OCI-LY3 (cell line): ENCODE measurements at regions not wholly inside any gene's neighbourhood (a gene's known extent, or its start where the extent isn't known, plus 50 kb on each side); places are given as distances from the start of the nearest gene placed in this dataset.

Experiments
- H2AFZ ChIP-seq: fragments of 200-600, 300-600 bp; shearing (Covaris generic); 2 replicates; pipeline ENCODE4 v1.6.0; 2014; ENCODE audit warnings: antibody characterized with exemption, low read depth, low read length
- H3K27ac ChIP-seq: fragments of 200-600, 300-600 bp; sonication (generic); 2 replicates; pipeline ENCODE4 v1.5.1; 2014; ENCODE audit warnings: mild to moderate bottlenecking, low read length, moderate library complexity, mixed read lengths
- H3K27me3 ChIP-seq: fragments of 200-600, 300-600 bp; sonication (generic); 2 replicates; pipeline ENCODE4 v1.6.1; 2014; ENCODE audit warnings: low read depth, low read length, mixed read lengths
- H3K36me3 ChIP-seq: fragments of 200-600, 300-600 bp; sonication (generic); replicated peaks from 2 replicates; pipeline ENCODE3; 2014; ENCODE audit warnings: low read depth, low read length, mixed read lengths
- H3K4me1 ChIP-seq: fragments of 300-600, 200-600 bp; sonication (generic); 2 replicates; pipeline ENCODE4 v1.6.1; 2014; ENCODE audit warnings: low read length, mixed read lengths
- H3K4me2 ChIP-seq: fragments of 200-600, 300-600 bp; sonication (generic); 2 replicates; pipeline ENCODE4 v1.6.1; 2014; ENCODE audit warnings: low read length, mixed read lengths
- H3K4me3 ChIP-seq: fragments of 300-600, 200-600 bp; sonication (generic); 2 replicates; pipeline ENCODE4 v1.5.1; 2014; ENCODE audit warnings: antibody characterized with exemption, mild to moderate bottlenecking, low read length, moderate library complexity
- H3K79me2 ChIP-seq: fragments of 300-600, 200-600 bp; shearing (Covaris generic); 2 replicates; pipeline ENCODE4 v1.6.1; 2014; ENCODE audit warnings: mild to moderate bottlenecking, low read length, mixed read lengths
- H3K9ac ChIP-seq: fragments of 300-600, 200-600 bp; shearing (Covaris generic); 2 replicates; pipeline ENCODE4 v1.6.0; 2014; ENCODE audit warnings: mild to moderate bottlenecking, low read length, moderate library complexity
- H3K9me3 ChIP-seq: fragments of 200-600, 300-600 bp; shearing (Covaris generic); 2 replicates; pipeline ENCODE4 v1.6.1; 2014; ENCODE audit warnings: low read length, mixed read lengths; ENCODE audit not compliant: insufficient read depth
- H4K20me1 ChIP-seq: fragments of 200-600, 300-600 bp; sonication (generic); 2 replicates; pipeline ENCODE4 v1.6.1; 2016; ENCODE audit warnings: low read length, mixed read lengths; ENCODE audit not compliant: insufficient read depth
- CTCF ChIP-seq: fragments of 200-600, 300-600 bp; sonication (generic); IDR thresholded peaks from 2 replicates; pipeline ENCODE4 v1.5.1; 2014; ENCODE audit warnings: antibody characterized with exemption, low read length, low read depth
- EZH2phosphoT487 ChIP-seq: fragments of 200-600 bp; shearing (Covaris generic); IDR thresholded peaks from 2 replicates; pipeline ENCODE4 v1.6.1; 2018; ENCODE audit warnings: antibody characterized with exemption, mixed run types, low read depth

GRCh38 chr6:54680531-54680930 lies 166.0 kb upstream of the FAM83B start:
- Histone ChIP-seq H3K79me2 (no peaks in the 10 kb centered on the region), H4K20me1 (no peaks in the 10 kb centered on the region), H3K4me3 (no peak overlapping the region), H3K4me1 (no peaks in the 10 kb centered on the region), H3K9ac (no peak overlapping the region), H3K4me2 (no peak overlapping the region), H3K36me3 (no peaks in the 10 kb centered on the region), H3K9me3 (no peaks in the 10 kb centered on the region), H3K27ac (no peak overlapping the region), H2AFZ (no peak overlapping the region), H3K27me3 (no peaks in the 10 kb centered on the region)
- TF ChIP-seq CTCF = no peak
- TF ChIP-seq EZH2phosphoT487 = no peak

DNA sequence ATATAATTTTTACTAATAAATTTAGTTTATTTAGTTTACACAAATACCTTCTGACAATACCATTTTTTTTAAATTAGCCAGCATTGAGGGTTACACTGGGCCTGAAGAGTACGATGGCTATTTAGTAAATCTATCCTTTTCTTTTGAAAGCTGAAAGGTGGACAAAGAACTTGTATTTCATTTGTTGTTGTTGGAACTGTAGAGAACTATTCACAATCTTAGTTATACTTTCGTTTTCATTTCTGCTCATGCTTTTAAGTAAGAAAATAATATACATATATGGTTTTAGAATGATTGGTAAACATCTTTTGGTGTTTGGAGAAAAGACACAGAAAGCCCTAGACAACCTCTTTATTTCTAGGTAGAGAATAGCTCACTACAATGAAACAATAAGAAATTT lies 165.3 kb upstream of the FAM83B start:
- Histone ChIP-seq H3K27ac (no peak overlapping the region), H3K9me3 (no peaks in the 10 kb centered on the region), H3K9ac (no peak overlapping the region), H3K4me2 (no peak overlapping the region), H2AFZ (no peak overlapping the region), H3K4me3 (no peak overlapping the region), H3K79me2 (no peaks in the 10 kb centered on the region), H3K27me3 (no peaks in the 10 kb centered on the region), H3K4me1 (no peaks in the 10 kb centered on the region), H3K36me3 (no peaks in the 10 kb centered on the region), H4K20me1 (no peaks in the 10 kb centered on the region)
- TF ChIP-seq EZH2phosphoT487 = no peak
- no peak for TF ChIP-seq CTCF

DNA sequence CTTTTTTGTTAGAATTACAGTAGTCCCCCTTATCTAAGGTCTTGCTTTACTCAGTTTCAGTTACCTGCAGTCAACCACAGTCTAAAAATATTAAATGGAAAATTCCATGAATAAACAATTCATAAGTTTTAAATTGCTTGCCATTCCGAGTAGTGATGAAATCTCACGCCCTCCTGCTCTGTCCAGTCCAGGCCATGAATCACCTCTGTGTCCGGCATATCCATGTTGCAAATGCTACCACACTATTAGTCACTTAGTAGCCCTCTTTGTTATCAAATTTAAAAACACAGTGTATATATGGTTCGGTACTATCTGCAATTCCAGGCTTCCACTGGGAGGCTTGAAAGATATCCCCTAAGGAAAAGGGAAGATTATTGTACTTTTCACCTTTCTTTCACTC lies 164.6 kb upstream of the FAM83B start:
- H3K4me1 ChIP-seq = no peaks in the 10 kb centered on the region
- no peaks in the 10 kb centered on the region for H3K27me3 ChIP-seq
- no peak overlapping the region for H3K27ac ChIP-seq
- H2AFZ ChIP-seq = no peak overlapping the region
- TF ChIP-seq EZH2phosphoT487 (no peak), CTCF (no peak)
- no peaks in the 10 kb centered on the region for H4K20me1 ChIP-seq
- no peak overlapping the region for H3K4me3 ChIP-seq
- H3K79me2 ChIP-seq = no peaks in the 10 kb centered on the region
- H3K9me3 ChIP-seq = no peaks in the 10 kb centered on the region
- no peak overlapping the region for H3K4me2 ChIP-seq
- H3K36me3 ChIP-seq = no peaks in the 10 kb centered on the region
- H3K9ac ChIP-seq = no peak overlapping the region

GRCh38 chr6:54689620-54690019 lies 157.0 kb upstream of the FAM83B start:
- Histone ChIP-seq H3K4me3 (no peak overlapping the region), H3K27me3 (no peaks in the 10 kb centered on the region), H3K9ac (no peak overlapping the region), H3K36me3 (no peaks in the 10 kb centered on the region), H3K4me2 (no peak overlapping the region), H3K79me2 (no peaks in the 10 kb centered on the region), H3K27ac (no peak overlapping the region), H2AFZ (no peak overlapping the region), H3K4me1 (no peaks in the 10 kb centered on the region), H4K20me1 (no peaks in the 10 kb centered on the region), H3K9me3 (no peaks in the 10 kb centered on the region)
- TF ChIP-seq EZH2phosphoT487 (no peak), CTCF (no peak)
